Hematopoietic multipotent progenitor cell treated with erythropoietin and hydrocortisone succinate and interleukin-3 and kit ligand, for 4 days (in vitro differentiated cells): ENCODE measurements at regions not wholly inside any gene's neighbourhood (a gene's known extent, or its start where the extent isn't known, plus 50 kb on each side); places are given as distances from the start of the nearest gene placed in this dataset.
A peak's percentile ranks its signal among the peaks of the same experiment; 100 is the strongest.
"Not testable (repeated sequence)": the region's sequence is repeated elsewhere in the genome, so short reads cannot be mapped to it uniquely, and the experiment has no call there.

Source experiments
- DNase-seq: peaks from one replicate; pipeline ENCODE4 v3.0.0-alpha.2; 2015

GRCh38 chrX:50967736-50968135 is 57.2 kb downstream of the BMP15 start:
- DNase-seq = no peak

- not testable (repeated sequence) for DNase-seq
Measured at GRCh38 chrX:50968871-50969635, 58.5 kb downstream of the BMP15 start.

- no peak for DNase-seq
Measured at GRCh38 chrX:50971395-50971794, 60.9 kb downstream of the BMP15 start.

- DNase-seq = peak; percentile 2
Measured at GRCh38 chrX:50973199-50973598, 62.7 kb downstream of the BMP15 start.

GRCh38 chrX:50978920-50979682 is 68.6 kb downstream of the BMP15 start:
- no peak for DNase-seq

- no peak for DNase-seq
Measured at GRCh38 chrX:50980251-50980650, 69.7 kb downstream of the BMP15 start.

- peak; percentile 49 for DNase-seq
Measured at GRCh38 chrX:50988649-50989048, 78.1 kb downstream of the BMP15 start.

- no peak for DNase-seq
Measured at GRCh38 chrX:50996930-50997329, 86.4 kb downstream of the BMP15 start.

- DNase-seq = not testable (repeated sequence)
Measured at GRCh38 chrX:51000384-51000783, 89.8 kb downstream of the BMP15 start.

- DNase-seq = not testable (repeated sequence)
Measured at GRCh38 chrX:51001733-51002632, 91.4 kb downstream of the BMP15 start.

GRCh38 chrX:51006064-51006463 is 95.5 kb downstream of the BMP15 start:
- DNase-seq = no peak

- no peak for DNase-seq
Measured at GRCh38 chrX:51024106-51024696, 113.7 kb downstream of the BMP15 start.

GRCh38 chrX:51026862-51027261 is 116.3 kb downstream of the BMP15 start:
- DNase-seq = no peak

- DNase-seq = no peak
Measured at GRCh38 chrX:51035746-51036145, 125.2 kb downstream of the BMP15 start.

GRCh38 chrX:51047950-51048349 is 137.4 kb downstream of the BMP15 start:
- no peak for DNase-seq

- no peak for DNase-seq
Measured at GRCh38 chrX:51053741-51054140, 143.2 kb downstream of the BMP15 start.

GRCh38 chrX:51098046-51098445 is 187.5 kb downstream of the BMP15 start:
- no peak for DNase-seq

- DNase-seq = not testable (repeated sequence)
Measured at GRCh38 chrX:51119058-51119926, 208.8 kb downstream of the BMP15 start.

GRCh38 chrX:51125743-51126142 is 206.9 kb upstream of the NUDT10 start:
- not testable (repeated sequence) for DNase-seq

- peak; percentile 66 for DNase-seq
Measured at GRCh38 chrX:51144828-51145442, 187.7 kb upstream of the NUDT10 start.

GRCh38 chrX:51148848-51149247 is 183.8 kb upstream of the NUDT10 start:
- peak; percentile 7 for DNase-seq
